HCT116 (cell line): ENCODE measurements at regions not wholly inside any gene's neighbourhood (a gene's known extent, or its start where the extent isn't known, plus 50 kb on each side); places are given as distances from the start of the nearest gene placed in this dataset.

Source experiments
- ATAC-seq: fragments of 200-7000 bp; cut with Tn5 transposase; 2 replicates; pipeline ENCODE4 v1.9.1; 2020; ENCODE audit warnings: mild to moderate bottlenecking, moderate library complexity
- BruUV-seq: library from RNA; stranded (reverse); fragments of 400-500 nt; replicated peaks from 2 replicates; lab custom pipeline; 2021; lab: Mats Ljungman, UMichigan
- CTCF ChIA-PET: fragments of 300-600 bp; sonication (Branson Sonifier 250); formaldehyde crosslinking; loops from one replicate; lab custom pipeline; 2021; ENCODE audit warnings: antibody characterized with exemption; lab: Charles Lee
- POLR2A ChIA-PET: fragments of 300-600, 350-600 bp; sonication (Branson Sonifier 250); formaldehyde crosslinking; loops from one replicate; lab custom pipeline; 2021; ENCODE audit warnings: antibody characterized with exemption; lab: Charles Lee
- RAD21 ChIA-PET, 2 experiments: fragments of 300-600 bp; sonication (Branson Sonifier 250); formaldehyde crosslinking; loops; one replicate each; lab custom pipeline; 2023; ENCODE audit warnings: low total read pairs in 2 of 2; ENCODE audit not compliant: uncharacterized antibody in 2 of 2, unreplicated experiment in 2 of 2, low non-redundant PET in 1 of 2; lab: Charles Lee
- DNase-seq: peaks from one replicate; pipeline ENCODE4 v3.0.0-alpha.2; 2010; ENCODE audit warnings: low read depth, low spot score
- H2AFZ ChIP-seq: fragments of 200-600 bp; shearing (Covaris generic), sonication (generic); 2 replicates; pipeline ENCODE4 v1.6.1; 2017; ENCODE audit warnings: low read depth, mixed run types, mixed read lengths, antibody characterized with exemption, low read length; ENCODE audit not compliant: poor library complexity, severe bottlenecking
- H3K27ac ChIP-seq: 2 replicates; pipeline ENCODE4 v1.5.1; 2012; ENCODE audit warnings: low read depth, low read length
- H3K27me3 ChIP-seq: fragments of 200-600 bp; sonication (generic); 2 replicates; pipeline ENCODE4 v1.6.1; 2016; ENCODE audit warnings: mixed run types, low read length, mixed read lengths; ENCODE audit not compliant: insufficient read depth
- H3K36me3 ChIP-seq, 2 experiments: fragments of 200-500 bp in 1 of 2; fragments of 200-600 bp in 1 of 2; sonication (Bioruptor generic) in 1 of 2; sonication (generic) in 1 of 2; 2 replicates each; pipeline versions ENCODE4 v1.5.1 to v1.6.1; 2014 to 2016; ENCODE audit warnings: low read length in 2 of 2, inconsistent platforms in 1 of 2, mixed read lengths in 1 of 2, mixed run types in 1 of 2; ENCODE audit not compliant: insufficient read depth in 2 of 2, control insufficient read depth in 1 of 2
- H3K4me1 ChIP-seq, 2 experiments: fragments of 200-600 bp in 1 of 2; sonication (generic) in 1 of 2; 2 replicates each; pipeline versions ENCODE4 v1.5.1 to v1.6.1; 2012 to 2017; ENCODE audit warnings: low read length in 2 of 2, inconsistent platforms in 1 of 2, mild to moderate bottlenecking in 1 of 2, mixed read lengths in 1 of 2, mixed run types in 1 of 2, moderate library complexity in 1 of 2; ENCODE audit not compliant: insufficient read depth in 2 of 2, control insufficient read depth in 1 of 2
- H3K4me2 ChIP-seq: fragments of 200-600 bp; sonication (generic); 2 replicates; pipeline ENCODE4 v1.6.1; 2017; ENCODE audit warnings: mixed run types, low read length, mixed read lengths
- H3K4me3 ChIP-seq, 2 experiments: fragments of 200-600 bp in 1 of 2; sonication (generic) in 1 of 2; replicated peaks in 1 of 2; 2 replicates each; pipeline ENCODE4 v1.5.1; 2011 to 2016; ENCODE audit warnings: low read length in 2 of 2, control low read depth in 1 of 2, low read depth in 1 of 2, mild to moderate bottlenecking in 1 of 2, mixed read lengths in 1 of 2, mixed run types in 1 of 2
- H3K79me2 ChIP-seq: fragments of 200-600 bp; sonication (generic); 2 replicates; pipeline ENCODE4 v1.6.1; 2017; ENCODE audit warnings: mild to moderate bottlenecking, mixed run types, low read length, moderate library complexity, mixed read lengths; ENCODE audit not compliant: insufficient read depth
- H3K9ac ChIP-seq: fragments of 200-600 bp; sonication (generic); 2 replicates; pipeline ENCODE4 v1.6.1; 2016; ENCODE audit warnings: low read length, mixed read lengths
- H3K9me2 ChIP-seq: fragments of 200-600 bp; sonication (generic), shearing (Covaris generic); 2 replicates; pipeline ENCODE4 v1.6.1; 2017; ENCODE audit warnings: mixed run types, mild to moderate bottlenecking, moderate library complexity; ENCODE audit not compliant: insufficient read depth
- H3K9me3 ChIP-seq, 2 experiments: fragments of 200-500 bp in 1 of 2; fragments of 200-600 bp in 1 of 2; sonication (Bioruptor generic) in 1 of 2; sonication (generic) in 1 of 2; 2 replicates each; pipeline ENCODE4 v1.6.1; 2014 to 2017; ENCODE audit warnings: low read length in 2 of 2, mixed read lengths in 2 of 2, inconsistent platforms in 1 of 2, low read depth in 1 of 2, mild to moderate bottlenecking in 1 of 2, mixed run types in 1 of 2, moderate library complexity in 1 of 2; ENCODE audit not compliant: control insufficient read depth in 1 of 2, insufficient read depth in 1 of 2
- H4K20me1 ChIP-seq: fragments of 200-600 bp; sonication (generic), shearing (Covaris generic); 2 replicates; pipeline ENCODE4 v1.6.1; 2017; ENCODE audit warnings: mixed run types, mild to moderate bottlenecking, moderate library complexity; ENCODE audit not compliant: insufficient read depth
- ATF3 ChIP-seq: IDR thresholded peaks from 2 replicates; pipeline ENCODE4 v1.6.1; 2012
- CBX3 ChIP-seq: IDR thresholded peaks from 2 replicates; pipeline ENCODE4 v1.6.1; 2012; ENCODE audit warnings: low read depth
- CEBPB ChIP-seq: IDR thresholded peaks from 2 replicates; pipeline ENCODE4 v1.6.1; 2012; ENCODE audit warnings: low read depth
- CTCF ChIP-seq, 3 experiments: fragments of 200-600 bp in 1 of 3; sonication (generic) in 1 of 3; IDR thresholded peaks in 2 of 3; conservative IDR thresholded peaks in 1 of 3; 2 replicates each; pipeline ENCODE4 v1.5.1; 2012 to 2017; ENCODE audit warnings: low read depth in 2 of 3, low read length in 2 of 3, antibody characterized with exemption in 1 of 3, borderline replicate concordance in 1 of 3, control low read depth in 1 of 3, mild to moderate bottlenecking in 1 of 3, mixed read lengths in 1 of 3, mixed run types in 1 of 3, moderate library complexity in 1 of 3; ENCODE audit not compliant: insufficient read depth in 1 of 3
- EGR1 ChIP-seq: IDR thresholded peaks from 2 replicates; pipeline ENCODE4 v1.6.1; 2012; ENCODE audit warnings: low read depth
- ELF1 ChIP-seq: IDR thresholded peaks from 2 replicates; pipeline ENCODE4 v1.6.1; 2012; ENCODE audit warnings: low read depth, borderline replicate concordance
- EZH2 ChIP-seq: fragments of 200-600 bp; sonication (generic); IDR thresholded peaks from 2 replicates; pipeline ENCODE4 v1.6.1; 2017; ENCODE audit warnings: antibody characterized with exemption, mixed run types
- EZH2phosphoT487 ChIP-seq: fragments of 200-600 bp; IDR thresholded peaks from 2 replicates; pipeline ENCODE4 v1.6.1; 2018; ENCODE audit warnings: antibody characterized with exemption, borderline replicate concordance
- FOSL1 ChIP-seq: IDR thresholded peaks from 2 replicates; pipeline ENCODE4 v1.6.1; 2012; ENCODE audit warnings: low read depth
- JUND ChIP-seq: IDR thresholded peaks from 2 replicates; pipeline ENCODE4 v1.6.1; 2012
- MAX ChIP-seq: IDR thresholded peaks from 2 replicates; pipeline ENCODE4 v1.6.1; 2012
- POLR2AphosphoS5 ChIP-seq: IDR thresholded peaks from 2 replicates; pipeline ENCODE4 v1.6.1; 2011; ENCODE audit warnings: mild to moderate bottlenecking, low read depth, low read length, moderate library complexity
- RAD21 ChIP-seq: IDR thresholded peaks from 2 replicates; pipeline ENCODE4 v1.6.1; 2012; ENCODE audit warnings: low read depth, mild to moderate bottlenecking
- SP1 ChIP-seq: IDR thresholded peaks from 2 replicates; pipeline ENCODE4 v1.6.1; 2012; ENCODE audit warnings: low read depth
- SRF ChIP-seq: IDR thresholded peaks from 2 replicates; pipeline ENCODE4 v1.6.1; 2012; ENCODE audit warnings: low read depth
- TCF7L2 ChIP-seq: IDR thresholded peaks from 2 replicates; pipeline ENCODE4 v1.7.0; 2011; ENCODE audit warnings: borderline replicate concordance, inconsistent platforms; ENCODE audit not compliant: insufficient read depth, insufficient read length; ENCODE audit errors: extremely low read depth
- YY1 ChIP-seq: IDR thresholded peaks from 2 replicates; pipeline ENCODE4 v1.6.1; 2011; ENCODE audit warnings: low read length, low read depth, moderate library complexity, mild to moderate bottlenecking; ENCODE audit not compliant: insufficient replicate concordance; ENCODE audit errors: extremely low read depth
- ZBTB33 ChIP-seq: IDR thresholded peaks from 2 replicates; pipeline ENCODE4 v1.6.1; 2011; ENCODE audit warnings: mild to moderate bottlenecking, low read length, moderate library complexity; ENCODE audit not compliant: insufficient replicate concordance; ENCODE audit errors: extremely low read depth
- ZNF274 ChIP-seq: fragments of 200-500 bp; sonication (Bioruptor generic); IDR thresholded peaks from 2 replicates; pipeline ENCODE4 v1.6.1; 2014; ENCODE audit warnings: mild to moderate bottlenecking, low read depth, low read length, inconsistent platforms
- intact Hi-C: fragments of 100-400 bp; cut with micrococcal nuclease; formaldehyde crosslinking; loops from 2 replicates; pipeline ENCODE4 v1.10.0; 2022

GRCh38 chr7:16204953-16205352, 216.4 kb downstream of the CRPPA start:
- no peak overlapping the region for H3K4me2 ChIP-seq
- DNase-seq (no peak), ATAC-seq (no peak)
- TF ChIP-seq ZBTB33: no peak
- TF ChIP-seq CBX3: no peak
- no peak for TF ChIP-seq ATF3
- no peak for TF ChIP-seq POLR2AphosphoS5
- TF ChIP-seq RAD21: no peak
- TF ChIP-seq ZNF274: no peak
- TF ChIP-seq CEBPB: no peak
- no peak for TF ChIP-seq YY1
- TF ChIP-seq ELF1: no peak
- TF ChIP-seq SP1: no peak
- no peak for TF ChIP-seq SRF
- no peak for TF ChIP-seq FOSL1
- TF ChIP-seq JUND: no peak
- TF ChIP-seq EZH2: no peak
- no peak for TF ChIP-seq MAX
- TF ChIP-seq EGR1: no peak
- no peak for TF ChIP-seq TCF7L2
- TF ChIP-seq CTCF (IDR thresholded peaks at IDR 0.05 in 2 of 3, conservative IDR thresholded peaks at IDR 0.05 in 1 of 3; ENCODE audit: borderline replicate concordance in 1 of 3, insufficient read depth in 1 of 3, low read depth in 2 of 3, low read length in 2 of 3): no peak
- TF ChIP-seq EZH2phosphoT487: no peak
- no peak overlapping the region for H3K9ac ChIP-seq
- H2AFZ ChIP-seq: no peak overlapping the region
- H3K27ac ChIP-seq: no peak overlapping the region
- no peaks in the 10 kb centered on the region for H3K9me3 ChIP-seq
- peaks cover 0 to 2% of the 10 kb centered on the region in 2 experiments; a peak in 1 of 4 replicates for H3K4me1 ChIP-seq
- H3K27me3 ChIP-seq: no peaks in the 10 kb centered on the region
- no peaks in the 10 kb centered on the region for H3K79me2 ChIP-seq
- H3K36me3 ChIP-seq: no peaks in the 10 kb centered on the region
- H3K9me2 ChIP-seq: no peaks in the 10 kb centered on the region
- intact Hi-C loops: no loop called here
- no peaks in the 10 kb centered on the region for H4K20me1 ChIP-seq
- ChIA-PET CTCF (no interaction called here), POLR2A (no interaction called here), RAD21 (no interaction called here)
- no TSS peak for BruUV-seq
- no peak overlapping the region for H3K4me3 ChIP-seq
